ENCODE measurements at regions not wholly inside any gene's neighbourhood (a gene's known extent, or its start where the extent isn't known, plus 50 kb on each side); places are given as distances from the start of the nearest gene placed in this dataset.
A peak's percentile ranks its signal among the peaks of the same experiment; 100 is the strongest.

GRCh38 chr2:149653831-149654445 is 66.4 kb upstream of the MMADHC start:
- H3K27ac ChIP-seq (ENCODE audit: low read length), result peak overlapping the region; percentile 21; the same call in 1 of the 2 replicates
- intact Hi-C loops (cut with micrococcal nuclease; ENCODE audit: unreplicated experiment) (no loop called here), in situ Hi-C loops (cut with HindIII; ENCODE audit: low pct_unique_long_range_greater_than_20kb, low sequenced_read_pairs) (no loop called here)
- ATAC-seq, result no peak
- ChIA-PET POLR2A (no interaction called here), CTCF (no interaction called here)
- no peak overlapping the region for H3K4me3 ChIP-seq (ENCODE audit: low read depth in 2 of 2, low read length in 2 of 2)
- H3K36me3 ChIP-seq (ENCODE audit: control insufficient read depth, insufficient read depth, low read length), result no peaks in the 10 kb centered on the region
- no peaks in the 10 kb centered on the region for H3K9me3 ChIP-seq (ENCODE audit: control insufficient read depth, insufficient read depth, low read depth, low read length)
- no TSS peak for BruUV-seq (replicated peaks)
- no peaks in the 10 kb centered on the region for H3K27me3 ChIP-seq (ENCODE audit: control insufficient read depth, insufficient read depth, low read length)
- peaks cover 12% of the 10 kb centered on the region; the same call in 1 of the 2 replicates for H3K4me1 ChIP-seq (ENCODE audit: control insufficient read depth, insufficient read depth, low read length)
- no peak for DNase-seq (ENCODE audit: low read depth, low spot score)
- TF ChIP-seq REST (IDR thresholded peaks at IDR 0.05; ENCODE audit: insufficient read depth in 1 of 2, low read depth in 2 of 2, low read length in 1 of 2) (no peak), POLR2AphosphoS5 (IDR thresholded peaks at IDR 0.05; ENCODE audit: low read depth, low read length) (no peak), TCF7L2 (IDR thresholded peaks at IDR 0.05; ENCODE audit: low read depth, low read length) (no peak), CTCF (IDR thresholded peaks at IDR 0.05) (no peak)

- intact Hi-C loops (cut with micrococcal nuclease; ENCODE audit: unreplicated experiment), result no loop called here
- DNase-seq (ENCODE audit: low read depth, low spot score), result no peak
- H3K4me3 ChIP-seq (ENCODE audit: low read depth in 2 of 2, low read length in 2 of 2), result no peak overlapping the region
- peaks cover 12% of the 10 kb centered on the region; the same call in 1 of the 2 replicates for H3K4me1 ChIP-seq (ENCODE audit: control insufficient read depth, insufficient read depth, low read length)
- CTCF ChIA-PET, result no interaction called here
- no TSS peak for BruUV-seq (replicated peaks)
- no peak for TF ChIP-seq TCF7L2 (IDR thresholded peaks at IDR 0.05; ENCODE audit: low read depth, low read length)
- no peak for TF ChIP-seq POLR2AphosphoS5 (IDR thresholded peaks at IDR 0.05; ENCODE audit: low read depth, low read length)
- no peak for TF ChIP-seq SIN3A (IDR thresholded peaks at IDR 0.05; ENCODE audit: borderline replicate concordance, insufficient read depth, low read depth, low read length)
- TF ChIP-seq CTCF (IDR thresholded peaks at IDR 0.05), result no peak
- no peak for TF ChIP-seq REST (IDR thresholded peaks at IDR 0.05; ENCODE audit: insufficient read depth in 1 of 2, low read depth in 2 of 2, low read length in 1 of 2)
- in situ Hi-C loops (cut with HindIII; ENCODE audit: low pct_unique_long_range_greater_than_20kb, low sequenced_read_pairs), result no loop called here
- H3K36me3 ChIP-seq (ENCODE audit: control insufficient read depth, insufficient read depth, low read length), result no peaks in the 10 kb centered on the region
- no peak for ATAC-seq
- no peaks in the 10 kb centered on the region for H3K27me3 ChIP-seq (ENCODE audit: control insufficient read depth, insufficient read depth, low read length)
- POLR2A ChIA-PET, result no interaction called here
- H3K9me3 ChIP-seq (ENCODE audit: control insufficient read depth, insufficient read depth, low read depth, low read length), result no peaks in the 10 kb centered on the region
- peak overlapping the region; percentile 63; the same call in 1 of the 2 replicates for H3K27ac ChIP-seq (ENCODE audit: low read length)
Observed at GRCh38 chr2:149652926-149653325, 65.4 kb upstream of the MMADHC start.
